ENCODE measurements at regions not wholly inside any gene's neighbourhood (a gene's known extent, or its start where the extent isn't known, plus 50 kb on each side); places are given as distances from the start of the nearest gene placed in this dataset.

DNA sequence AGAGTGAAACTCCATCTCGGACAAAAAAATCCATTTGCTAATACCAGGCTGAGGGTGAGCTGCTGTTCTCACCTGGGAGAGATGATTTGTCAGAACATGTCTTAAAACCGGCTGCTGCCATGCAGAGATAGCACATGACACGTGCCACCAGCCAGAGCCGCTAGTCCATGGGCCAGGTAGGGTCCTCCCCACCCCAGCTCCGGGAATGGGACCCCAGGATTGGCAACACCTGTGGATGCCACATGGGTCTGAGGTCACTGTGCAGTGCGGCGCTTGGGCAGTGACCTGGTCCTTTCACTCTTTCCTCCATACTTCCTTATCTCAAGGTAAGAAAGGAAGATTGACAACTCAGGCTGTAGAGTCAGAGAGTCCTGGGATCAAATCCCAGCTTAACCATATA lies 393.3 kb upstream of the TNRC6C start:
- H2BK5ac ChIP-seq (ENCODE audit: low read depth, low read length), result no peak overlapping the region
- H2AK5ac ChIP-seq (ENCODE audit: low read depth, low read length), result no peak overlapping the region
- ChIA-PET POLR2A (ENCODE audit: partially characterized antibody) (no interaction called here), CTCF (ENCODE audit: partially characterized antibody) (no interaction called here)
- no peak overlapping the region for H3K27ac ChIP-seq (ENCODE audit: low read depth, low read length)
- H2BK120ac ChIP-seq (replicated peaks; ENCODE audit: low read depth, low read length), result no peak overlapping the region
- no peak overlapping the region for H2BK20ac ChIP-seq (ENCODE audit: low read length)
- no peaks in the 10 kb centered on the region for H3K79me1 ChIP-seq (ENCODE audit: low read depth, low read length)
- H3K56ac ChIP-seq (replicated peaks; ENCODE audit: insufficient read length, low read depth, low read length), result no peak overlapping the region
- no peak overlapping the region for H3K18ac ChIP-seq (ENCODE audit: extremely low read depth, low read length)
- no peak overlapping the region for H3K9ac ChIP-seq (replicated peaks in 1 of 4; ENCODE audit: extremely low read depth in 1 of 4, low read depth in 3 of 4, low read length in 3 of 4)
- H3K9me3 ChIP-seq (ENCODE audit: insufficient read depth in 2 of 2, low read depth in 1 of 2, low read length in 1 of 2), result no peaks in the 10 kb centered on the region
- H4K20me1 ChIP-seq (replicated peaks in 1 of 2; ENCODE audit: control insufficient read depth in 1 of 2, insufficient read depth in 2 of 2, low read length in 2 of 2), result no peaks in the 10 kb centered on the region
- H3K23ac ChIP-seq (ENCODE audit: insufficient read length), result no peak overlapping the region
- H4K91ac ChIP-seq (replicated peaks; ENCODE audit: insufficient read length, low read length), result peak overlapping the region; percentile 54
- no peak overlapping the region for H2BK12ac ChIP-seq (ENCODE audit: low read depth, low read length)
- H3K4ac ChIP-seq (replicated peaks; ENCODE audit: insufficient read length, low read depth, low read length), result peak overlapping the region; percentile 53
- H2BK15ac ChIP-seq (ENCODE audit: low read length), result no peak overlapping the region
- H2AFZ ChIP-seq (ENCODE audit: low read length), result no peak overlapping the region
- no peaks in the 10 kb centered on the region for H3K23me2 ChIP-seq (ENCODE audit: low read depth, low read length)
- no peaks in the 10 kb centered on the region for H3K79me2 ChIP-seq (ENCODE audit: control insufficient read depth in 1 of 2, insufficient read depth in 2 of 2, low read length in 2 of 2)
- 87% methylated on average over 7 of the region's 7 CpGs; no CpG with 5 or more reads in 1 of the 2 experiments for WGBS, 2 experiments (ENCODE audit: extremely low coverage in 1 of 2, insufficient coverage in 1 of 2, insufficient read length in 1 of 2, insufficient replicate concordance in 2 of 2, low coverage in 1 of 2, low lambda C conversion rate in 2 of 2, missing lambda C conversion rate in 1 of 2)
- no peak overlapping the region for H3K14ac ChIP-seq (ENCODE audit: insufficient read length)
- no peak for DNase-seq (ENCODE audit: low read depth in 1 of 2, low spot score in 2 of 2)
- H3K27me3 ChIP-seq (replicated peaks in 1 of 4; ENCODE audit: control insufficient read depth in 3 of 4, extremely low read depth in 1 of 4, insufficient read depth in 3 of 4, low read length in 3 of 4), result no peaks in the 10 kb centered on the region
- no peaks in the 10 kb centered on the region for H3K36me3 ChIP-seq (ENCODE audit: control insufficient read depth in 2 of 4, insufficient read depth in 4 of 4, low read length in 3 of 4)
- no peak for FAIRE-seq
- no peak for TF ChIP-seq EP300 (IDR thresholded peaks at IDR 0.05; ENCODE audit: borderline replicate concordance in 1 of 2, low read depth in 2 of 2, low read length in 2 of 2)
- no peak overlapping the region for H3K4me3 ChIP-seq (ENCODE audit: extremely low read depth in 1 of 4, insufficient read depth in 2 of 4, low read depth in 3 of 4, low read length in 4 of 4)
- H3K4me2 ChIP-seq (ENCODE audit: insufficient read depth in 1 of 2, low read depth in 2 of 2, low read length in 2 of 2), result no peak overlapping the region
- no peak overlapping the region for H4K8ac ChIP-seq (ENCODE audit: extremely low read depth, insufficient read depth, low read length)
- no peak overlapping the region for H4K5ac ChIP-seq (ENCODE audit: insufficient read length, low read depth, low read length)
- H3K4me1 ChIP-seq (replicated peaks in 1 of 4; ENCODE audit: control insufficient read depth in 3 of 4, insufficient read depth in 4 of 4, low read length in 3 of 4), result no peaks in the 10 kb centered on the region
